Glomerular endothelial cell (primary cell): ENCODE measurements at regions not wholly inside any gene's neighbourhood (a gene's known extent, or its start where the extent isn't known, plus 50 kb on each side); places are given as distances from the start of the nearest gene placed in this dataset.

Experiments
- DNase-seq: peaks from one replicate; pipeline ENCODE4 v3.0.0-alpha.2; 2011; ENCODE audit warnings: low read depth, low spot score; ENCODE audit errors: extremely low read depth

DNA sequence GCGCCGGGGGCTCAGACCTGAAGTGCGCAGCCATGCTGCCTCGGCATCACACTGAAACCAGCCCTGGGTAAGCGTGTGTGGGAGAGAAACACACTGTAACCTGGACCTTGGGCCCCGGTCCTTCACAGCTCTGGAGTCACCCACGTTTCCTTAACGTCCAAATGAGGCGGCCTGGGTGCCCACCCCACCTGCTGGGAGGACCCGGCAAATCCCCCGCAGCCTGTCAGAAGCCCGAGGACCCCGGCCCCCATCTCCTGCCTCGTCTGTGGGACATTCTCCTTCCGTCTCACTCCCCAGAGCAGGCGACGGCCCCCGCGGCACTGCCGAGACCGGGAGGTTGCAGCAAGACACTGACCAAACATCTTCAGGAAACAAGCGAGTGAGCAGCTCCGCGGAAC lies 66.5 kb upstream of the GALNT9 start:
- DNase-seq, result no peak

GRCh38 chr12:132395192-132395907 lies 66.0 kb upstream of the GALNT9 start:
- no peak for DNase-seq

GRCh38 chr12:132393991-132394949 lies 64.9 kb upstream of the GALNT9 start:
- DNase-seq, result no peak

GRCh38 chr12:132393245-132393795 lies 63.9 kb upstream of the GALNT9 start:
- DNase-seq, result no peak

DNA sequence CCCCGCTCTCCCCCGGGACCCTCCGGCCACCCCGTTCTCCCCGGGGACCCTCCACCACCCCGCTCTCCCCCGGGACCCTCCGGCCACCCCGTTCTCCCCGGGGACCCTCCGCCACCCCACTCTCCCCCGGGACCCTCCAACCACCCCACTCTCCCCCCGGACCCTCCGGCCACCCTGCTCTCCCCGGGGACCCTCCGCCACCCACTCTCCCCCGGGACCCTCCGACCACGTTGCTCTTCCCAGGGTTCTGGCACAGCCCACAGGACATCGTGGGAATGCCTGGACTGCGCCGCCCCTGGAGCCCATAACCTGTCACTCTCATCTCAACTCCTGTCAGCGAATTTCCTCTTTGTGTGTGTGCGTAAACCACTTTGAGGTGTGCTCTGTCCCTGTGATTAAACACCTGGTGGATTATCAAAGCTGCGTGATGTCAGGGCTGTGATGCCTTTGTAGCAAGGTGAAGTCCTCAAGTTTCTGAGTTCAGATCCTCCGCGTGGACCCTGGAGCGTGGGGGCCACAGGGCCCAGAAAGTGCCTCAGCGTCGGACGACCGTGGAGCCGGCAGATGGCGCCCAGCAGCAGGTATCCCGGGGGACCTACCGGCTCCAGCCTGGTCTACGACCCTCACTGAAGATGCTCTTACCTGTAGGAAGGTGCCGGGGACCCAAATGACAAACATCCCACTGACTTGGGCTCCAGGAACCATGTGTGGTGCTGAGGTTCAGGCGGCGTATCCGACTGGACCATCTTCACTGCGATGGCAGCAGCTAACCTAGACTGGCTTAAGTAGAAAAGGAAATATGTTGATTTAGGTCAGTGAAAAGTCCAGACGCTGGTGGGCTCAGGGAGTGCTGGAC lies 63.2 kb upstream of the GALNT9 start:
- DNase-seq, result no peak

DNA sequence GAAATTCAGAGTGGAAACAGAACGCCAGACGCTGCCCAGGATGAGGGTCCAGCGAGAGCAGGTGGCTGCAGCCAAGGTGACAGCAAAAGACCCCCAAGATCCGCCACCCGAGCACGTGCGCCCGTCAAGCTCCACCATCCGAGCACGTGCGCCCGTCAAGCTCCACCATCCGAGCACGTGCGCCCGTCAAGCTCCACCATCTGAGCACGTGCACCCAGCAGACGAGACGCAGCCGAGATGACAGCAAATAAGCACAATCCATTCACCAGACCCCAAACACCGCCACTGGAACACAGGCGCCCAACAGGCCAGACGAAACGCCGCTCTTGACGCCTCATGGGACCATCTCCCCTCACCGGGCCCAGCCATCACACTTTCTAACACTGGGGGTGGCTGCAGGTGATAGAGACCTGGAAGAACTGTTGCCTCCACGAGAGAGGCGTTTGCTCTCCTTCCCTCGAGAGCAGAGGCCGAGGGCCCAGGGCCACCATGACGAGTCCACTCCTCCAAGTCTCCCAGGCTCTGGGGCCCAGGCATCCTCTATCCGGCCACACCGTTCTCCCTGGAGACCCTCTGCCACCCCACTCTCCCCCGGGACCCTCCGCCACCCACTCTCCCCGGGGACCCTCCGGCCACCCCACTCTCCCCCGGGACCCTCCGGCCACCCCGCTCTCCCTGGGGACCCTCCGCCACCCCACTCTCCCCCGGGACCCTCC lies 62.1 kb upstream of the GALNT9 start:
- DNase-seq, result no peak

- DNase-seq, result no peak
These were observed 61.1 kb upstream of the GALNT9 start for GRCh38 chr12:132390287-132391076.

DNA sequence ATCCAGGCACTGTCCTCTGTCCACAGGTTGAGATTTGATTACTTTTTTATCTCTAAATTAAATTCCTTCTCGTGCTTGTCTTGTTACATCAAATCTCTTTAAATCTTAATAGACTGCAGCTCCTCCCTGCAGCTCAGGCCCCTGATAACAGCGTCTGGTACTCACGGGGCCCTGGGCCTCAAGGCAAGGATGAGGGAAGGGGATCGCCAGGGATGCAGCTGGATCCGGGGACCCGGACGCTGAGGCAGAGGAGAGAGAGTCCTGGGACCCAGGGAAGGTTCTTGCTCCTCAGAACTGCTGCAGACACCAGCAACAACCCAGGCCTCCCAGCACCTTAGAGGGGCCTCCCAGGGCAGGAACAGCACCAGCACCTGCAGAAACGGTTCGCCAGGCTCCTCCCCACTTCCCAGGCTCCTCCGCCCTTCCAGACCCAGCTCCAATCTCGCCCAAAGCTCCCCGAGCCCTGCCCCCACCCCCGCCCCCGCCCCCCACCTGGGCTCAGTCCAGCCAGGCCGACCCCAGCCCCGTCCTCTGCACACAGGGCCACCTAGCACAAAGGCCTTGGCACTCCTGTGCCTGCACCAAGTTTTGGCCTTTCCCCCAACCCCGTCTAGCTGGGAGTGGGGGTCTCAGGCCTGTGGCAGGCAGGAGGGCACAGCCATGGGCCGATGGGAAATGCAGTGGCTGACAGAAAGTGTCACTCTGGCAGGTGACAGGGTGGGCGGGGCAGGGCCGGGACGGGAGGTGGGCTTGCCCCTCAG lies 60.3 kb upstream of the GALNT9 start:
- no peak for DNase-seq

- DNase-seq, result no peak
These were observed 59.6 kb upstream of the GALNT9 start for GRCh38 chr12:132389026-132389425.

DNA sequence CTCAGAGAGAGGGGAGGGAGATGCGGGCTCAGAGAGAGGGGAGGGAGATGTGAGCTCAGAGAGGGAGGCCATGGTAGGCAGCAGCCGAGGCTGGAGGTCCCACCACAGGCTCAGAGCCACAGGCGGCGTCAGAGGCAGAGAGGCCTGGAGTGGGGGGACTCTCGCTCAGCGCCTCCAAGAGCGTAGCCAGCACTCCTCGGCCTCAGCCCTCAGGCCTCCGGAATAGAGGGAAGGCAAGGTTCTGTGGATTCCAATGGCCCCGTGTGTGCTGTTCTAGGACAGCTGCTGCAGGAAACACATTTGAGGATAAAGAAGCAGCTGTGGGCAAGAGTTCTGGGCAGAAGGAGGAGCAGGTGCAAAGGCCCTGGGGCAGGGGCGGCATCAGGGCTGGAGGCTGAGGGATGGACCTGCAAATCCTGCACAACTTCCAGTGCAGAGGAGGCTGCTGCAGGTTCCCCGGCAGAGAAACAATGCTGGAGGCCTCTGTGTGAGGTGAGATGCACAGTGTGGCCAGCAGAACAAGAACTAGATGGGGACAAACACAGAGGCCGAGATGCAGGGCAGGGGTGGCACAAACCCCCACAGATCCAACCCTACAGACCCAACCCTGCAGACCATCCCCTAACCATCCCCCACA lies 59.1 kb upstream of the GALNT9 start:
- DNase-seq, result no peak

DNA sequence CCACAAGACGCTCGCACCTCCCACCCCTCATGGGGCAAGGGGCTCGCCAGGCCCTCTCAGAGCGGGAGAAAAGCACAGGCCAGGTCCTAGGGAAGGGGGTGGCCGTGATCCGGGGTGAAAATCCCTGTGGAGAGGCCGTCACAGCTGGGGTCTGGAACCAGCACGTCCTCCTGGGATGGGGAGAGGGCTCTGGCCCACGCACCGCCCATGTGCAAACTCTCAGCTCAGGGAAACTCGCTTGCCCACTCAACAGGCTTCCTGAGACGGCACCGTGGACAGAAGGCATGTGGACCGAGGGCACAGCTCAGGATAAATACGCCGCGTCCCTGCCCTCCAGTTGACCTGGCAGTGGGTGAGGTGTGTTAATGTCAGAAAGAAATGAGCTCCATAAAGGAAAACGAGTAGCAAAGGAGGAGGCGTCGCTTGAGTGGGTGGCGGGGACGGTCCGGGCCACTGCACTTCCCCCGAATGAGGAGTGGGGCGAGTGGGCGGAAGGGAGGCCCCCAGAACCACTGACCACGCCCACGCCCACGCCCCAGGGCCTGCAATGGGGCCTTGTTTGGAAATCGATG lies 57.6 kb upstream of the GALNT9 start:
- no peak for DNase-seq

GRCh38 chr12:132385923-132386751 lies 56.7 kb upstream of the GALNT9 start:
- DNase-seq, result no peak

DNA sequence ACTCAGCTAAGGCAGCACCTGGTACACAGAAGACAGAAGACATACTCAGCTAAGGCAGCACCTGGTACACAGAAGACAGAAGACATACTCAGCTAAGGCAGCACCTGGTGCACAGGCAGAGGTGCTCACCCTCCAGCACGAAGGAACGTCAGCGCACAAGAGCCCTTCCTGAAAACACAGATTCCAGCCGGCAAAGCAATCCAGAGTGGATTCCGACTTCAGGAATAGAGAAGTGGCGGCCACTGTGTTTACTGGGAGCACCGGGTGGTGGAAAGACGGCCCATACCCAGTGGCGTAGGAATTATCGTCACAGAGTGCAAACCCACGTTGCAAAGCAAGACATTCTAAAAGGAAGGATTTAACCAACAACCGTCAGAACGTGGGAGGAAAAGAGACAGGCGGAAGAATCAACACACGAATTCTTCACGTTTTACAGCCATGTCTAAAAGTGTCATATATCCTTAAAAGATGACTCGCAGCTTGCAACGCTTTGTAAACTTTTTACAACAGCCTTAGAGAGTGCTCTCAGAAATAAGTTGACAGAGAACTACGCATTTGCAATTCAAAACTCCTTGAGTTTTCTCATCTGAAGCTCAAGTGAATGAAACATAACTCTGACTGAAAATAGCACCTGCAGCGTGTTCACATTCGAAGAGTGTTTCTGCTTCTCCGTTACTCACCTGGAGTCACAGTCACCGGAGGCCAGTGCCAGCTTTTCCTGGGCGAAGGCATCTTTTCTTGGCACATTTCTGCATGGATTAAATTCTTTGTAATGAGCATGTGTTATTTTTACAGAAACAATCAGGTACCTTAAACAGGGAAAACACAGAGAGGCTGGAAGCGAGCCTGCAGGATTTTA lies 55.8 kb upstream of the GALNT9 start:
- no peak for DNase-seq

- DNase-seq, result no peak
These were observed 51.3 kb upstream of the GALNT9 start for GRCh38 chr12:132380641-132381040.

DNA sequence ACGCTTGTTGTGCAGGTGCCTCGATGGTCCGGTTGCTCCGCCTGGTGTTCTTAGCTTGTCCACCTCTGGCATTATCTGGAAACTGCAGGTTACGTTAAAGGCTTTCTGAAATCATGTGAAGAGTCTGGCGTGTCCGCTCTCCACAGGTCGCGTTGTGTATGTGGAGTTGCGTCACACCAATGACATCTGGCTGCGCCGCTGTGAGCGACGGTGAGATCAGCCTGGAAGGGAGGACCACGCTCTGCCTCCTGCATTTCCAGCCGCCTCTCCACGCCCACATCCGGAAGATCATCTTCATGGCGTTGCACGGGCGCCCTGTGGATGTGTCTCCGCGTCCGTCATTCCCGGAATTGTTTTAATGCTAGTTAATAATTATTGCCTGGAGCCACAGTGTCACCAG lies 50.6 kb upstream of the GALNT9 start:
- DNase-seq, result no peak

DNA sequence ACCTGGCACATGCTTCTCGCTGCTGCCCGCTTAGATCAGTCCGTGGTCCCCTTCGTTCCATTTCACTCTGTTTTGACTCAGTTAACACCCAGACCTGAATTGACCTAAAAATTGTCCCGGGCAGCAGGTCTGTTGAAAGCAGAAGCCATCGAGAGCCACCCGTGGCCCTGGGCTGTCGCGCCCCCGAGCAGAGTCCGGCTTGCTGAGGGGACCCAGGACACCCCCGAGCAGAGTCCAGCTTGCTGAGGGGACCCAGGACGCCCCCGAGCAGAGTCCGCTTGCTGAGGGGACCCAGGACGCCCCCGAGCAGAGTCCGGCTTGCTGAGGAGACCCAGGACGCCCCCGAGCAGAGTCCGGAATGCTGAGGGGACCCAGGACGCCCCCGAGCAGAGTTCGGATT lies 50.2 kb upstream of the GALNT9 start:
- no peak for DNase-seq
